ENCODE measurements at regions not wholly inside any gene's neighbourhood (a gene's known extent, or its start where the extent isn't known, plus 50 kb on each side); places are given as distances from the start of the nearest gene placed in this dataset.

DNA sequence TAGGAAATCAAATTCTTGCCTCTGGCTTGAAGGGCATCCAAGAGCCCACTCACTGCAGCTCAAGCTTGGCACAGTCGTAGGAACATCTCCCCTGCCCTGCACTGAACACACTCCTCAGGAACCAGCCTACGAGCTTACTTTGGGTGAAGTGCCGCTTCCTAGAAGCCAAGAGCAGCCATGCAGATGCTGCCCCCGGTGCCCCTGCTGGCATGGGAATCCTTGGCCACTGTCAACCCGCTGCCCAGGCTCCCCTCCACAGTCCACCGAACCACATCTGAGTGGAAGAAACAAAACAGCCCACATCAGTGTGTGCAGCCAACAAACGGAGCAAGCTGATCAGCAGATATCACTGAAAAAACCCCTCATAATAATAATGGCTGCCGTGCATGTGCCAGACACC lies 89.8 kb downstream of the TMEM215 start:
- no peak overlapping the region for H3K4me3 ChIP-seq (replicated peaks; ENCODE audit: low read depth, low read length)
- no peak for DNase-seq (ENCODE audit: low read depth)
- TF ChIP-seq, protein P1, sequence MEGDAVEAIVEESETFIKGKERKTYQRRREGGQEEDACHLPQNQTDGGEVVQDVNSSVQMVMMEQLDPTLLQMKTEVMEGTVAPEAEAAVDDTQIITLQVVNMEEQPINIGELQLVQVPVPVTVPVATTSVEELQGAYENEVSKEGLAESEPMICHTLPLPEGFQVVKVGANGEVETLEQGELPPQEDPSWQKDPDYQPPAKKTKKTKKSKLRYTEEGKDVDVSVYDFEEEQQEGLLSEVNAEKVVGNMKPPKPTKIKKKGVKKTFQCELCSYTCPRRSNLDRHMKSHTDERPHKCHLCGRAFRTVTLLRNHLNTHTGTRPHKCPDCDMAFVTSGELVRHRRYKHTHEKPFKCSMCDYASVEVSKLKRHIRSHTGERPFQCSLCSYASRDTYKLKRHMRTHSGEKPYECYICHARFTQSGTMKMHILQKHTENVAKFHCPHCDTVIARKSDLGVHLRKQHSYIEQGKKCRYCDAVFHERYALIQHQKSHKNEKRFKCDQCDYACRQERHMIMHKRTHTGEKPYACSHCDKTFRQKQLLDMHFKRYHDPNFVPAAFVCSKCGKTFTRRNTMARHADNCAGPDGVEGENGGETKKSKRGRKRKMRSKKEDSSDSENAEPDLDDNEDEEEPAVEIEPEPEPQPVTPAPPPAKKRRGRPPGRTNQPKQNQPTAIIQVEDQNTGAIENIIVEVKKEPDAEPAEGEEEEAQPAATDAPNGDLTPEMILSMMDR (IDR thresholded peaks at IDR 0.05; ENCODE audit: low read length, missing control alignments) = no peak

- DNase-seq (ENCODE audit: low read depth) = no peak
- TF ChIP-seq, protein P1 (IDR thresholded peaks at IDR 0.05; ENCODE audit: low read length, missing control alignments) = no peak
- H3K4me3 ChIP-seq (replicated peaks; ENCODE audit: low read depth, low read length) = no peak overlapping the region
Observed at GRCh38 chr9:32873553-32873952, 90.2 kb downstream of the TMEM215 start.

DNA sequence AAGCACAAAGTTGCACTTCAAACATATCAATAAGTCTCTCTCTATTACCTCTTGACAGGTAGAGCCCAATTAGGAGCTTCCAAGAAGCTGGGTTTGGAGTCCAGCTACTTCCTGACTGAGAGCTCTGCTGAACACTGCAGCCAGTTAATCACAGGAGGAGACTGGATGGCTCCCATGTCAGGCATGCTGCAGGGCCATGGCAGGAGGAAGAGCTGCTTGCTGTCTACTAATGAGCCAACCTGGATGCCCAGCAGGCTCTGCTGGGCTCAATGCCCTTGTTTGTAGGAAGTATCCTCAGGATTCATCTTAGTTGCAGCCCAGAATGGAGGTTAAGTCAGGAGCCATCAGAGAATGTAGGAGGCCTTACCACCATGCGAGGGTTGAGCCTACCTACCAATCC lies 91.9 kb downstream of the TMEM215 start:
- TF ChIP-seq, protein P1 (IDR thresholded peaks at IDR 0.05; ENCODE audit: low read length, missing control alignments) = no peak
- no peak overlapping the region for H3K4me3 ChIP-seq (replicated peaks; ENCODE audit: low read depth, low read length)
- DNase-seq (ENCODE audit: low read depth) = no peak

- no peak overlapping the region for H3K4me3 ChIP-seq (replicated peaks; ENCODE audit: low read depth, low read length)
- no peak for DNase-seq (ENCODE audit: low read depth)
- TF ChIP-seq, protein P1 (IDR thresholded peaks at IDR 0.05; ENCODE audit: low read length, missing control alignments) = no peak
Observed at GRCh38 chr9:32875748-32876147, 92.4 kb downstream of the TMEM215 start.

- TF ChIP-seq, protein P1 (IDR thresholded peaks at IDR 0.05; ENCODE audit: low read length, missing control alignments) = no peak
- no peak overlapping the region for H3K4me3 ChIP-seq (replicated peaks; ENCODE audit: low read depth, low read length)
- DNase-seq (ENCODE audit: low read depth) = no peak
Observed at GRCh38 chr9:32877103-32877502, 93.8 kb downstream of the TMEM215 start.

DNA sequence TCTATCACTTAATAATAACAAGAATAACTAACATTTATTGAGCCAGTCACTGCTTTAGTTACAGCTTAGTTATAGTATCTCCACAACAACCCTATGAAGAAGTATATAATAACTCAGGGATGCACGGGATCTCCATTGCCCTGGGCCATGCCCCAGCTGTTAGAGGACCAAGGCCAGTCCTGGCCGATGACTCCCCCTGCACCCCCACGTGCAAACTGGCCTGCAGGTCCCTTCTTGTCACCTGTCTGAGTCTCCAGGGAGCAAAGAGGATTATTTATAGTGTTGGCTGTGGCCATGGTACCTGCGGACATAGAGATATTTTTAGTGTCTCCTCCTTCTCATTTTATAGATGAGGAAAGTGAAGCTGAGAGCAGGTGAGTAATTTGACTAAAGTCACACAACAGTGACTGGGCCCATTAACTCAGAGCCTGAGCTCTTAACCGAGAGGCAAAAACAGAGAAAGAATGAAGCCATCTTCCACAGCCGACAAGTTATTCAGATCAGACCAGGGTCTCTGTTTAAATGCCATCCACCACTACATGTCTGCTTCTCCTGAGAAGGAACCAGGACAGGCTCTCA lies 94.4 kb downstream of the TMEM215 start:
- TF ChIP-seq, protein P1 (IDR thresholded peaks at IDR 0.05; ENCODE audit: low read length, missing control alignments) = no peak
- H3K4me3 ChIP-seq (replicated peaks; ENCODE audit: low read depth, low read length) = no peak overlapping the region
- no peak for DNase-seq (ENCODE audit: low read depth)

DNA sequence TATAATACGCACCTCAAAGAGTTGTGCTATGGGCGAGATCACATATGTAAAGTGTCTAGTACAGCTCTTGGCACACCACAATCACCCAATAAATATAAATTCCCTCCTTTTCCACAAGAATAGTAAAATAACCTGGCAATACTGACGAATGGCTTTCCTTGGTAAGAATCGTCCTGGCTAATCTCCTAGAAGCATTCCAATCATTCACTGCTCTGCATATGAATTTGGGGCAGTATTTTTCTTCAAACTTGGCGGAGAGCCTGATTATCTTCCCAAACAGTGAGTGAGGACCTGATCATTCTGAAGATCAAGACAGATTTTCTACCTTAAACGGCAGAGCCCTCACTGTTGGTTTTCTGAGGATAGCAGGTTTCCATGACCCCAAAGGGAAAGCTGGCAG lies 96.0 kb downstream of the TMEM215 start:
- TF ChIP-seq, protein P1 (IDR thresholded peaks at IDR 0.05; ENCODE audit: low read length, missing control alignments) = no peak
- no peak for DNase-seq (ENCODE audit: low read depth)
- H3K4me3 ChIP-seq (replicated peaks; ENCODE audit: low read depth, low read length) = no peak overlapping the region

All from fibroblast of pulmonary artery (primary cell).